Sigmoid colon (tissue), 4 donors: ENCODE measurements at regions not wholly inside any gene's neighbourhood (a gene's known extent, or its start where the extent isn't known, plus 50 kb on each side); places are given as distances from the start of the nearest gene placed in this dataset.

ENCODE experiments used
- CTCF ChIP-seq, 4 experiments: fragments of 450-650 bp in 3 of 4; fragments of 200-600 bp in 1 of 4; IDR thresholded peaks; one replicate each; pipeline ENCODE4 v1.5.1; 2016 to 2019; ENCODE audit warnings: antibody characterized with exemption in 4 of 4, mild to moderate bottlenecking in 3 of 4, moderate library complexity in 2 of 4
- POLR2AphosphoS5 ChIP-seq, 4 donors: sonication (generic); formaldehyde crosslinking; IDR thresholded peaks; one replicate each; pipeline ENCODE4 v1.6.1; 2017; ENCODE audit warnings: antibody characterized with exemption in 4 of 4

GRCh38 chr6:40888456-40888990 is 150.5 kb downstream of the UNC5CL start:
- TF ChIP-seq POLR2AphosphoS5 (IDR thresholded peaks at IDR 0.05), result no peak
- TF ChIP-seq CTCF (IDR thresholded peaks at IDR 0.05), result no peak
